SU-DHL-6 (cell line): ENCODE measurements at regions not wholly inside any gene's neighbourhood (a gene's known extent, or its start where the extent isn't known, plus 50 kb on each side); places are given as distances from the start of the nearest gene placed in this dataset.

Source experiments
- CTCF ChIP-seq: fragments of 200-600 bp; sonication (generic); IDR thresholded peaks from one replicate; pipeline ENCODE4 v1.5.1; 2017; ENCODE audit warnings: antibody characterized with exemption, mild to moderate bottlenecking, low read length, moderate library complexity; ENCODE audit not compliant: insufficient read depth, poor library complexity, severe bottlenecking
- EZH2phosphoT487 ChIP-seq: fragments of 200-600 bp; sonication (generic), shearing (Covaris generic); conservative IDR thresholded peaks from 2 replicates; pipeline ENCODE4 v1.6.1; 2018; ENCODE audit warnings: mild to moderate bottlenecking, antibody characterized with exemption, low read length, moderate library complexity, mixed read lengths

- TF ChIP-seq CTCF = no peak
- TF ChIP-seq EZH2phosphoT487 = no peak
These were observed 169.0 kb upstream of the NECTIN3 start for GRCh38 chr3:110902453-110903085.
